SK-MEL-5 (cell line): ENCODE measurements at regions not wholly inside any gene's neighbourhood (a gene's known extent, or its start where the extent isn't known, plus 50 kb on each side); places are given as distances from the start of the nearest gene placed in this dataset.

Source experiments
- DNase-seq: peaks from one replicate; pipeline ENCODE4 v3.0.0-alpha.2; 2016; ENCODE audit warnings: low read depth, low spot score
- in situ Hi-C: cut with HindIII; loops from 2 replicates; pipeline ENCODE4 v1.10.0; 2016; ENCODE audit warnings: low sequenced_read_pairs, high pct_unique_total_duplicates, low pct_unique_long_range_greater_than_20kb

DNA sequence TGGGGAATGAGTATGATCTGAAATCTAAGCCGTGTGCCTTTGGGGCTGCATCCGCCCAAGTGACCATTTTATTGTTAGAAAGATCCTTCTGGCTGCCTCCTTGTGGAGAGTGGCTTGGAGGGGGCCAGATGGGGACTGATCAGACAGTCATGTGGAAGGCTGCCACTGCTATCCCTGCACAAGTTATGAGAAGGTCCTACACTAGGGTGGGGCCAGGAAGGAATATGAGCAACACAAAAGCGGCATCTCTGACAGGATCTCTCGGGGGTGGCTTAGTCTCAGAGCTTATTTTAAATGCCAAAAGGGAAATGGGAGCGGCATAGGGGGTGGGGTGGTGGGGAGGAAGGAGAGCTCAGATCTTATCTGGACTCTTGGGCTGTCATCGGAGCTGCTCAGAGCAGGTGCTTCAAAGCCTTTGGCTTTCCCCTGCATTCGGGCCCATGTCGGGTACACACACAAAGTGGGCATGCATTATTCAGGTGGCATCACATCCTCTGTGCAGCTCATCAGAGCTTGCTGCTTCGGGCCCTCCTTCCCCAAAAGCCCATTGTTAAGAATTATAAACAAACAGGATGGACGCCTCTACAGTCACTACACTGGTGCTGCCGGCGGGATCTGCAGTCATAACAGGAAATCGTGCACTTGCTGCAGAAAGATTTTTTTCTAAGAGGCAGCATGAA is 805.4 kb downstream of the VRK1 start:
- no peak for DNase-seq
- in situ Hi-C loops, result no loop called here

DNA sequence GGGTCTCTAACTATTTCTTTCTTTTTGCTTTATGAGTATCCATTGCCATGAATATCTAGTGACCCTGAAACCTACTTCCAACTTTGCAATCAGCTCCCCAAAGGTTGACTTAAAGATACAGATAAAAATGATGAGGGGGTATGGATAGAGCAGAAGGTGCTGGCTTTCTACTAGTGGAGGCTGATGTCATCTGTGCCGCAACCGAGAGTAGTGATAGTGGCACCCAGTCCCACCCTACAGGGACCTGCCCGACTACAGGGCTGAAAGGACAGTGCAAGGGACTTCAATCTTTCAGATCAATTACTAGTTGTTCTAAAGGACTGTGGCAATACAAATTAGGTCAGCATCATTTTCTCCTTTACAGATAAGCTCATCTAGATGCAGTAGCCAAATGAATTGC is 806.0 kb downstream of the VRK1 start:
- in situ Hi-C loops, result no loop called here
- DNase-seq, result no peak

DNA sequence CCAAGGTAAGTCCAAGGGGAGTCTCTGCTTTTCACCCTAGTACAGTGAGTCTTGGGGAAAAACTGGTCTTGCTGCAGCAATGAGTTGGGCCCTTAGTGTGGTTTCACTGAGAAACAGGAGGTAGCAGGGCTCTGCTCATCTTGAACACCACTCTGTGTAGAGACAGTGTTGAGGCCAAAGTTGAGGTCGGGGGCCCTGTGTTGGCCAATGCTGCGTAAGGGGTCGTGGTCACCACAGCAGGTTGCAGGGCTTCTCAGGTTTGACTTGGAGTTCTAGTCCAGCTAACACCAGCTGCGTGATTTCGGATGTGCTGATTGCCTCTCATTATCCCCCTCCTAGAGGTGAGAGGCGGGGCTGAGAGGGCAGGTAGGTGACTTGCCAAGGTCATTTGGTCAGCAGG is 807.5 kb downstream of the VRK1 start:
- in situ Hi-C loops, result no loop called here
- DNase-seq, result no peak

DNA sequence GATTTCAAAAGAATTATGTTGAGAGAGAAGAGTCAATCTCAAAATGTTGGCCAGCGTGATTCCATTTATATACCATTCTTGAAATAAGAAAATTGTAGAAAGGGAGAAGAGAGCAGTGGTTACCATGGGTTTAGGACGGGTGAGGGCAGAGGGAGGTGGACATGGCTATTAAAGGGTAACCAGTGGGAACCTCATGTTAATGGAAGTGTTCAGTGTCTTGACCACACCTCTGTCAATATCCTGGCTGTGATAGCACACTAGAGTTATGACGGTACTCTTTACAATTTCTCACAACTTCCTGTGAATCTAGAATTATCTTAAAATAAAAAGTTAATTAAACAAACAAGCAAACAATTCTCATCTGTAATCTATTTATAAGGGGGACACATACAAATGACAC is 821.2 kb downstream of the VRK1 start:
- no peak for DNase-seq
- in situ Hi-C loops, result no loop called here

DNA sequence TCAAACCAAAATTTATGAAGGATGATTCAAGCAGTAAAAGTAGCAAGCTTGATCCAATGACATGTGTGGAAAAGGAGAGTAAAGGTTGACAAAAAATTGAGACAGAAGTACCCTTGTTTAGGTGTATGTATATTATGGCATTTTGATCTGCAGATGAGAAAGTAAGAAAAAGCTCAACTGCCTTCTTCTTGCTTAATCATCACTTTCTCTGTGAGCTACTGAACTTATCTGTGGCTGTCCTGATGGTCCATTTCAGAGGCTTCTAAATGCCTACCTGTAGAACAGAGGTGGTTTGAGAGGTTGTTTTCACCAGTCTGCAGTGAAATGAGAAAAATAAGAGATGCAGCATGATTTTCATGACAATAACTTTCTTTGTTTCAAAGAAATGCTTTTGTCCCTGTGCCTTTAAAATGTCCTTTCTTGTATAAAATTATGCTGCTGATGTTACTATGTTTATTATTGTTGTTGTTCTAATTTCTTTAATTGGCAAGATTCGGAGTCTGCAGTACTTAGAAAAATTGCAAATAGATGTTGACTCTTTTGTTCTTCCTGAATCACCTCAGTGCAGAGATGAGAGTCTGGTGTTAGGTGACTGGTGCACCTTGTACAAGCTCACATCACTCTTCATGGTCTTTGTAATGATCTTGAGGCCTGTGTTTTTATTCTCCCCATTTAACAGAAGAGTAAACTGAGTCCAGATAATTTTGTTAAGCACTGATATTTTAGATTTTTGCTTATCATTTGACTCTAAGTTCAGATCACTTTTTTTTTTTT is 821.9 kb downstream of the VRK1 start:
- DNase-seq, result no peak
- in situ Hi-C loops, result no loop called here

DNA sequence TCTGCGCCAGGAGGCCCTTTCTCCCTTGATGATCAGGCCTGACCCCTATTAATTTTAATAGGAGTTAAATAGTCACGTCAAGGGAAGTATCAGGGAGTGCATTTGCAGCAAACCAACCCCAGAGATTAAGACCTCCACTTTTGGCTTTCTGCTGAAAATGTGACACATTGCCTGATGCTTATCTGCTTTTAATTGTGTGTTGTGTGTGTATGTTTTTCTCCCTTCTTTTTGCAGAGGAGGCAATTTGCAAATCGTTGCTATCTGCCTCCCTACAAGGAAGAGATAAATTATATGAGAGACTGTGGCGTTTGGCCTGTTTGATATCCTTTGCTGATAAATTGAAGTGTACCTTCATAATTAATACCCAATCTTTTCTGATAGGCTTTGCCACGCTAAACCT is 822.9 kb downstream of the VRK1 start:
- in situ Hi-C loops, result no loop called here
- DNase-seq, result no peak

DNA sequence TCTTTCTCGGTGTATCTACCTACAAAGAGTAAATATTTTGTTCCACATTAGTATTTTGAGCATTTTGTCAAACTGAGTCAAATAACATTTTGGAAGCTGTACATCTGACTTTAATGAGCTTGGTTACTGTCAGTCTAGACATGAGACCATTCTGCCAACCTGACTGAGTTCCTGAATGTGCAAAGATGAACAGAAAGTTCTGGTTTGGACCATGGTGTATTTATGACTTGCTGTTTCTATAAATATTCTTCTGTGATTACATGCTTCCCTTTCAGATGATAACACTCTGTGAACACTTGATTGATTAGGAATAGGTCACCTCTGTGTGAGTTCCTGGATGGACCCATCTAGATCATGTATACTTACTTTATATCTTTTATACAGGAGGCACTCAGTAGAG is 827.8 kb downstream of the VRK1 start:
- in situ Hi-C loops, result no loop called here

DNA sequence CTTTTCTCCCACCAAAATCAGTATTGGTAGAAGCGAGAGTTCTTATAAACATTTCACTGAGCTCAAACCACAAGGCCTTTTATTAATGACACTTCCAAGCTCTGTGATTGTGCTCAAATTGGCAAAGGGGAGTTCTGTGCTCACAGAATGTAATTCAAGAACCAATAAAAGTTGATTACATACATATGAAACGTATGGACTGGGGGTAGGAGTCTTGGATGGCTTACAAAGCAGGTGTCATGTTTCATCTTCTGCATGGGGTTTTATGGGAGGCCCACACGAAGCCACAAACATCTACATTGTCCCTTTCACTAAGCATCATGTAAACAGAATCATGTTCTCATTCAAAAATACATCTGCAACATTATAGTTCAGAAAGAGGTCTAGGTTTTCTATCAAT is 828.3 kb downstream of the VRK1 start:
- DNase-seq, result no peak
- in situ Hi-C loops, result no loop called here

More for the DNA sequence above, 827.8 kb downstream of the VRK1 start:
- DNase-seq, result no peak

DNA sequence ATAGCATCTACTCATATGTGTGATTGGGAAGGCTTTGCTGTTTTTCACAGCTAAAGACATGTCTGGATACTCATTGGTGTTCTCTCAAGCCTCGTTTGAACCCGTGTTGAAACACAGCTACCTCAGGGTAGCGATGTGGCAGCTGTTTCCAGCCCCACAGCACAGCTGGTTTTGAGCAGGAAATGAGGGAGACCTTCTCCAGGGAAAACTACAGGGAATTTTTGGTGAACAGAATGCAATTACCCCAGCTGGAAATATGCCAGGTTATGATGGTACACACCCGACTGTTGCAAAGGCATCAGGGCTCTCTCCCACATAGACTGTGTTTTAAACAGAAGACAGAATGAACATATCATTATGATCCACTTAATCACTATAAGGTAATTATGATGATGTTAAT is 828.9 kb downstream of the VRK1 start:
- no peak for DNase-seq
- in situ Hi-C loops, result no loop called here

DNA sequence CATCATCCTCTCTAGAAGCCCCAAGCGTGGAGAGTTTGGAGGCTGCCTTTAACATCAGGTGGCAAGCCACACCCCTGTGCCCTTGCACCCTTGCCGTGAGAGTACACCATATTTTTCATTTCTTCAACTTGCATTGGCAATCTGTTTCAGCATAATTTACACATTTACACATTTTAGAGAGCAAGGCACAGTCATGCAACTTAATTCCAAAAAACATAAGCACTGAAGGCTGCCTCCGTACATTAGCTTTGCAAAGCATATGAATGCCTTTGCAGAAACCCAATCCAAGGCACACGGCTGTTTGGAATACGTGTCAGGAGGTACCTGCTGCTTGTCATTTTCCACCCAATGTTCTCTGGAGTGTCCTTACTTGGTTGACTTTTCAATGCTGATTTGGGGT is 833.1 kb downstream of the VRK1 start:
- in situ Hi-C loops, result no loop called here
- no peak for DNase-seq

DNA sequence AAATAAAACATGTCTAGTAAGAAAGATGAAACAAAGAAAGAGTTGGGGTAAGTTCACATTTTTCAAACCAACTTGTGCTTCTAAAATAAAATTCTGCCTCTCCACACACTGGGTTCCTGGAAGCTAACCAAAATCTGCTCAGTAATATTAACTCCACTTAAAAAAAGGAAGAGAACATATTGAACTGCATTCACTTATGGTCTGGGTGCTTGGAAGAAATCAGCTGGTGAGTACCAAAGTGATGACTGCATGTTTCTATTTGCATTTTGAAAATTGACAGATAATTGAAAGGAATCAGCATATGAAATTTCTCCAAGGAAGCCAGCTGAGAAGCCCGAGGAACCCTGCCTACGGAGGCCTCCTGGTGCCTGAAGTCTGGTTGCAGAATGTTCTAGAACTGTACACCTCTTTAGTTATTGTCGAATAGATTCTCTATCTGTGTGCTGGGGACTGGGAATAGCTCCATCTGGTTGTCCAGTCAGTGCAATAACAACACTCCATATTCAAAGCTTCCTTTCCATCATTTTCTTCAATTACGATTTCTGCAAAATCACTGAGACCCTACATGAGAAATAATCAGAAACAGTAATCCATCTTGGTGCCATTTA is 836.1 kb downstream of the VRK1 start:
- in situ Hi-C loops, result no loop called here
- no peak for DNase-seq

DNA sequence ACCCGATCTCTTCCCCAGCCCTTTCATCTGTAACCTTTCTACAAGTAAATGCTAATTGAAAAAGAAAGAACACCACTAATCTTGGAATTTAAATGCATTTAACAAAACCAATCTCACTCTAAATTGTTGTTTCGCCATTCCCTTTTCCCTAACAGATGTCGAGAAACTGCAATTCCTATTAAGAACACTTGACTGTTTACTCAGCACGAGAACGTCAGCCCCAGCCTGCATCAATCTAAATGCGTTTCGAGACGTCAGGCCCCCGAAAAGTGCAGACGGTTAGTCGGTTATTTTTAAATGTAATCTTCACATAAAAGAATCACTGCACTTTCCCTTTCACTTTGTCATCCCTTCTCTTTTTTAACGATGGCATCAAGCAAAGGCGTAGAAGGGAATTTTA is 837.6 kb downstream of the VRK1 start:
- in situ Hi-C loops, result no loop called here
- DNase-seq, result peak; percentile 6

DNA sequence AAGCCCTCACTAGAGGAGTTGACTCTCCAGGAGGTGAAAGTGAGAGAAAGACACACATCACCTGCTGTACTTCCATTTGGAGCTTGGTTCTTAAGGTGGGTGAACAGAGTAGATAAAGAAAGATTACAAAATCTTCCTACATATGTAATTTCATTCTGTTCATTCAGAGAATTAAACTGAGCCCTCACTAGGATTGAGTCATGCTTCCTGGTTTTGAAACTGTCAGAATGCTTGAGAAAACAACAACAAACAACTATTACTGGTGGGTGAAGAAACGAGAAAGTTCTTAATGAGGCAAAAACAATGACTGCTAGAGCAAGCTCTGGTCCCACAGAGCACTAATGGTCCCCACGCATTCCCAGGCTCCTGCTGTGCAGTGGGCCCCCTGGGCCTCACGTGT is 841.7 kb downstream of the VRK1 start:
- in situ Hi-C loops, result no loop called here
- DNase-seq, result no peak

DNA sequence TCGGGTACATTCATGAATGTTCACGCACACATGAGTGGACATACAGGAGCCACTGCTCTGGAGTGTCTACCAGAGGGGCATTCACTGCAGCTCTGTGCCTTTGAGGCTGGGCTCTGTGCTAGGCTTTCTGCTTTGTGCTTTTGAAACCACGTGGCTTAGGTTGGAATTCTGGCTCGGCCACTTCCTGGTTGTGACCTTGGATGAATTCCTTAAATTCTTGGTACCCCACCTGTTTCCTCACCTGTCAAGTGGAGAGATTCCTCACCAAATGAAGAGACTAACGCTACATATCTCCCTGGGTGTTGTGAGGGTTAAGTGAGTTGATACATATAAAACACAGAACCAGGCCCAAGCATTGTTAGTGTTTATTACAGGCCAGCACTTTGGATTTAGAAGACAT is 842.8 kb downstream of the VRK1 start:
- in situ Hi-C loops, result no loop called here
- no peak for DNase-seq

DNA sequence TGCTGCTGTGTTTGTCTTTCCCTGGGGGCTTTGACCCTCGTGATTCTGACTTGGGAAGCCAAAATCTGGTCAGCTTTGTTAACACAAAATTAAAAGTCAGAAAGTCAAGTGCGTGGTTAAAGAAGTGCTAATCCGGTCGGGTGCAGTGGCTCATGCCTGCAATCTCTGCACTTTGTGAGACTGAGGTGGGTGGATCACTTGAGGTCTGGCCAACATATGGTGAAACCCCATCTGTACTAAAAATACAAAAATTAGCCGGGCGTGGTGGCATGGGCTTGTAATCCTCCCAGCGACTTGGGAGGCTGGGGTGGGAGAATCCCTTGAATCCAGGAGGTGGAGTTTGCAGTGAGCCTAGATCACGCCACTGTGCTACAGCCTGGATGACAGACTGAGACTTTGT is 844.6 kb downstream of the VRK1 start:
- in situ Hi-C loops, result no loop called here
- no peak for DNase-seq

DNA sequence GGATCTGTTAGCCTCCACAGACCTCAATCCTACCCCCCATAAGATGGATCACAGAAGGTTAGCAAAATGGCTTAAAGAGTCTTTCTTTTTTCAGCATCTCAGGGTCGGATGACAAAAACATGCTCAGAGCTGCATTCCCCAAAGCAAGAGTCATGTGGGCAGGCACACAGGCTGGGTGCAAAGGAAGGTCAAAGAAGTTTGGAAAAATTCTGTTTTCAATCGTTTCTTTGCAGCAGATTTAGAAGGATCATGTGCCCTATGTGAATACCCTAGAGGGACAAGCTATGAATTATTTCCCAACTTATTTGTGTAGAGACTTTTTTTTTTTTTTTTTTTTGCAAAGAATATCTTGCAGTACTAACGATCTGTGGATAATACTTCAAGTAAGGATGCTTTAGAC is 845.4 kb downstream of the VRK1 start:
- no peak for DNase-seq
- in situ Hi-C loops, result no loop called here

DNA sequence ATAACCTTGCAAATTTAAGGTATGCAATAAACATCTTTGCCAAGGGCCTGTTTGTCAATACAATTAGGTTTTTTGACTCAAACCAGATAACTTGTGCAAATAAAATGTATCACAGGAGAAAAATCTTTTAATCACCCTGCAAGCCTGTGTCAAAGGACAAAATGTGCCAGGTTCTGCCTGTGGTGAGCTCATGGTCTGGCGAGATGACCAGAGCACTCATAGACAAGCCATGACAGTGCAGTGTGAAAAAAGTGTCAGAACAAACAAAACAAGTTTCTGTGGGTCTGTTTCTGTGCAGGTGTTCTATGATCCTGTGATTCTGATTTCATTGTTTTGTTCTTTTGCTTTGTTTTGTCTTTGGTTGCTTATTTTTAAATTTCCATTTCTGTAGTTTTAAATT is 847.2 kb downstream of the VRK1 start:
- in situ Hi-C loops, result no loop called here
- no peak for DNase-seq

DNA sequence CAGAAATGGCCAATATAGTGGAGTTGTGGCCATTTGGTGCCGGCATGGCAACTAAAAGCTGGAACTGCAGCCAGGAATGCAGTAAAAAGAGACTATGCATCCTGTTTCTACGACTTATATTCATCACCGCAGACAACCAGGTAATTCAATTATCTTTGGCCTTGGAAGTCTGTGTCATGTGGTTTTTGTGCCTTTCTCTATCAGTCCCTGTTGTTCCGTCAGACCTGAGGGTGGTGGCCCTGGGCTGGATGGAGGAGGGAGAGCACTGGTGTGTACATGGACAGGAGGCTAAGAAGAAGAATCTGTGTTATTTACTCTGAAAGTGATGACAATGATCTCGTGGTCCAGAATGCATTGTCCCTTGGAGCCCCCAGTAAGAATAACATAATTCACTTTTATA is 852.6 kb downstream of the VRK1 start:
- in situ Hi-C loops, result no loop called here
- no peak for DNase-seq
